Testis (tissue), 2 donors: ENCODE measurements at regions not wholly inside any gene's neighbourhood (a gene's known extent, or its start where the extent isn't known, plus 50 kb on each side); places are given as distances from the start of the nearest gene placed in this dataset.

Source experiments
- DNase-seq: peaks from one replicate; pipeline ENCODE4 v3.0.0-alpha.2; 2019
- H3K27ac ChIP-seq, 2 donors: fragments of 200-600 bp; sonication (generic); one replicate each; pipeline ENCODE4 v1.5.1; 2019
- H3K27me3 ChIP-seq: fragments of 200-600 bp; sonication (generic); one replicate; pipeline ENCODE4 v1.5.1; 2019
- H3K36me3 ChIP-seq: fragments of 200-600 bp; sonication (generic); one replicate; pipeline ENCODE4 v1.5.1; 2017; ENCODE audit warnings: low read depth; ENCODE audit errors: missing control alignments
- H3K4me1 ChIP-seq: fragments of 200-600 bp; sonication (generic); one replicate; pipeline ENCODE4 v1.5.1; 2019
- H3K4me3 ChIP-seq, 2 donors: fragments of 200-600 bp; sonication (generic); one replicate each; pipeline ENCODE4 v1.5.1; 2017 to 2019
- H3K9me3 ChIP-seq: fragments of 200-600 bp; sonication (generic); one replicate; pipeline ENCODE4 v1.5.1; 2017
- POLR2A ChIP-seq: fragments of 450-650 bp; IDR thresholded peaks from one replicate; pipeline ENCODE4 v1.6.1; 2017; ENCODE audit warnings: antibody characterized with exemption, mild to moderate bottlenecking, moderate library complexity
- WGBS, 2 donors: methylation state at CpG; one replicate each; pipeline ENCODE4 v1.1.5; 2018; 5-methylcytosine and 5-hydroxymethylcytosine counted together
- intact Hi-C: fragments of 100-400 bp; cut with DNase I; formaldehyde crosslinking; loops from one replicate; pipeline ENCODE4 v1.15.1; 2023; ENCODE audit warnings: low total_unique reads
- TF ChIP-seq, protein P1 (sequence below), 3 experiments: fragments of 450-650 bp in 2 of 3; fragments of 200-600 bp in 1 of 3; sonication (generic) in 1 of 3; IDR thresholded peaks; one replicate each; pipeline ENCODE4 v1.5.1; 2016 to 2019; ENCODE audit warnings: antibody characterized with exemption in 3 of 3, mild to moderate bottlenecking in 2 of 3, moderate library complexity in 1 of 3

DNA sequence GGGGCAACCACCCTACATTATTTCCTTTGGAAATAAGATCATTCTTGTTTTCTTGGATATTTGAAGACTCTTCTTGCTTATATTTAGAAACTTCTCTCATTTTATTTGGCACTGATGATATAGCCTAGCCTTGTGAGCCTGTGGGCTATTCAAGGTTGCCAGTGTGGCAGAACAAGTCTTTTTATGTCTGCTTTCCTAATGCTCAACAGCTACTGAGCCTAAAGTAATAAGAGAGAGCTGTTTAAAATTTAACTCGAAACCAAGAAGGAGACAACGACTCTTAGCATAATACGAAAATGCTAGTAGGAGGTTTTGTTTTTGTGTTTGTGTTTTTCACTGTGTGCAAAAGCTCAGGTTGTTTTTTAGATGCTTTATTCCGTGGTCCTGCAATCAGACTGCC, 104.0 kb upstream of the CPM start:
- no peak overlapping the region for H3K4me3 ChIP-seq
- intact Hi-C loops: no loop called here
- no peak for DNase-seq

DNA sequence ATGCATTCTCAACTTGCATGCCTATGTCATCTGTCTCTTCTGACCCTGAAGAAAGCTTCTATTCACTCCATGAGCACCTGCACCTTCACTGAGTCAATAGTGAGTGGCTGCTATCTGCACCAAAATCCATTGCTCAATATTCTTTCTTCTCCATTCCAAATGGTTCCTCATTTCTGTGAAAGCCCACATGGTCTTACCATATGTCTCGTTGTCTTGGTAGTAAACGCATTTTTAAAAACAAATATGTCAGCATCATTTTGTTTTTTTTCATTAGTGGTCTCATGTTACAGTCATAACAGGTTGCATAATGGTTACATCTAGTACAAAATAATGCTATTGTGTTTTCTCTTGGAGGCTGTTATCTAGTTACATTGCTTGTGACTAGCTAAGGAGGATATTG, 106.9 kb upstream of the CPM start:
- 83 to 86% methylated on average over 2 of the region's 2 CpGs for whole genome bisulfite sequencing, 2 donors
- no peaks in the 10 kb centered on the region for H3K9me3 ChIP-seq

More for the DNA sequence above, 104.0 kb upstream of the CPM start:
- no peaks in the 10 kb centered on the region for H3K36me3 ChIP-seq
- H3K27ac ChIP-seq: no peak overlapping the region
- WGBS, 2 donors: 57 to 63% methylated on average over 4 of the region's 4 CpGs
- no peaks in the 10 kb centered on the region for H3K9me3 ChIP-seq
- no peaks in the 10 kb centered on the region for H3K4me1 ChIP-seq
- no peaks in the 10 kb centered on the region for H3K27me3 ChIP-seq
- TF ChIP-seq, protein P1, sequence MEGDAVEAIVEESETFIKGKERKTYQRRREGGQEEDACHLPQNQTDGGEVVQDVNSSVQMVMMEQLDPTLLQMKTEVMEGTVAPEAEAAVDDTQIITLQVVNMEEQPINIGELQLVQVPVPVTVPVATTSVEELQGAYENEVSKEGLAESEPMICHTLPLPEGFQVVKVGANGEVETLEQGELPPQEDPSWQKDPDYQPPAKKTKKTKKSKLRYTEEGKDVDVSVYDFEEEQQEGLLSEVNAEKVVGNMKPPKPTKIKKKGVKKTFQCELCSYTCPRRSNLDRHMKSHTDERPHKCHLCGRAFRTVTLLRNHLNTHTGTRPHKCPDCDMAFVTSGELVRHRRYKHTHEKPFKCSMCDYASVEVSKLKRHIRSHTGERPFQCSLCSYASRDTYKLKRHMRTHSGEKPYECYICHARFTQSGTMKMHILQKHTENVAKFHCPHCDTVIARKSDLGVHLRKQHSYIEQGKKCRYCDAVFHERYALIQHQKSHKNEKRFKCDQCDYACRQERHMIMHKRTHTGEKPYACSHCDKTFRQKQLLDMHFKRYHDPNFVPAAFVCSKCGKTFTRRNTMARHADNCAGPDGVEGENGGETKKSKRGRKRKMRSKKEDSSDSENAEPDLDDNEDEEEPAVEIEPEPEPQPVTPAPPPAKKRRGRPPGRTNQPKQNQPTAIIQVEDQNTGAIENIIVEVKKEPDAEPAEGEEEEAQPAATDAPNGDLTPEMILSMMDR (IDR thresholded peaks at IDR 0.05): no peak
- TF ChIP-seq POLR2A: no peak

DNA sequence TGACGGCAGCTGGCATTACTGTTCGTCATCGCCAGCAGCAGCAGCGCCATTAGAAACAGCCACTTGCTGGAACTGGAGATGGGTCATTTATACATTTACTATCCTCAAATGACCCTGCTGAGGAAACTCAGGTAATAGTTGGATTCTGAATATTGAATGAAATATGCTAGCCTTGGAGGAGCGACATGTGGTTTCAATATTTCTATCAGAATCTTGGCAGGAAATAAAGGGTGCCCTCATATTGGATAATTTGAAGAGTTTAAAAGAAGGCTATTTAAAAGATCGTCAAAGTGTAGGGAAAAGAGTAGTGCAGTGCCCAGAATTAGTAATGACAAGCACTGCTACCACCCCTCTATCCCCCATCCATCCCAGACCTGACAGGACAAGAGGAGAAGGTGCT, 109.6 kb upstream of the CPM start:
- H3K27ac ChIP-seq: no peak overlapping the region
- 95 to 97% methylated on average over 6 of the region's 6 CpGs for WGBS, 2 donors
- H3K4me1 ChIP-seq: no peaks in the 10 kb centered on the region
- intact Hi-C loops: no loop called here
- no peak for DNase-seq
- no peak for TF ChIP-seq POLR2A
- TF ChIP-seq, protein P1 (IDR thresholded peaks at IDR 0.05): no peak
- H3K36me3 ChIP-seq: no peaks in the 10 kb centered on the region
- H3K27me3 ChIP-seq: no peaks in the 10 kb centered on the region
- H3K4me3 ChIP-seq: no peak overlapping the region
- H3K9me3 ChIP-seq: no peaks in the 10 kb centered on the region

More for the DNA sequence above, 106.9 kb upstream of the CPM start:
- Histone ChIP-seq H3K36me3 (no peaks in the 10 kb centered on the region), H3K27ac (no peak overlapping the region), H3K27me3 (no peaks in the 10 kb centered on the region), H3K4me3 (no peak overlapping the region), H3K4me1 (no peaks in the 10 kb centered on the region)
- TF ChIP-seq, protein P1 (IDR thresholded peaks at IDR 0.05): no peak
- no peak for TF ChIP-seq POLR2A
- intact Hi-C loops: no loop called here
- no peak for DNase-seq

DNA sequence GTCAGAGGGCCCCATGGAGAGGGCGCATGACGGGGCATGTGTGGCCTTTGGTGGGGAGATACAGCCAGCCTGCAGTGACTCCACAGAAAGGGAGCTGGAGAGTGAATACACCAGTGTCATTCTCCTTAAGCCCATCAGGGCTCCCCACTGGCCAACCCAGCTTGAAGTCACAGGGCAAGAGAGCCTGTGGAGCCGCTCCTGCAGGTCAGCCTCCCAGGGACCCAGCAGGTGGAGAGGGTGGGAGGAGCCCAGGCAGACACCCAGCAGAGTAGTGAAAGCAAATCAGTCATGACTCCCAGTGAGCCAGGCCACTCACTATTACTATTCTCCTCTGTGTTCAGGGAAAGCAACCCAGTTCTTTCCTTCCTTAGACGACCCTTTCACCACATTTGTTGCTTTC, 110.0 kb upstream of the CPM start:
- intact Hi-C loops: no loop called here
- H3K9me3 ChIP-seq: no peaks in the 10 kb centered on the region
- no peak overlapping the region for H3K4me3 ChIP-seq
- no peak for DNase-seq
- no peaks in the 10 kb centered on the region for H3K27me3 ChIP-seq
- TF ChIP-seq, protein P1 (IDR thresholded peaks at IDR 0.05): no peak
- TF ChIP-seq POLR2A: no peak
- no peak overlapping the region for H3K27ac ChIP-seq
- no peaks in the 10 kb centered on the region for H3K4me1 ChIP-seq
- H3K36me3 ChIP-seq: no peaks in the 10 kb centered on the region
- 88 to 91% methylated on average over 4 of the region's 4 CpGs for WGBS, 2 donors

DNA sequence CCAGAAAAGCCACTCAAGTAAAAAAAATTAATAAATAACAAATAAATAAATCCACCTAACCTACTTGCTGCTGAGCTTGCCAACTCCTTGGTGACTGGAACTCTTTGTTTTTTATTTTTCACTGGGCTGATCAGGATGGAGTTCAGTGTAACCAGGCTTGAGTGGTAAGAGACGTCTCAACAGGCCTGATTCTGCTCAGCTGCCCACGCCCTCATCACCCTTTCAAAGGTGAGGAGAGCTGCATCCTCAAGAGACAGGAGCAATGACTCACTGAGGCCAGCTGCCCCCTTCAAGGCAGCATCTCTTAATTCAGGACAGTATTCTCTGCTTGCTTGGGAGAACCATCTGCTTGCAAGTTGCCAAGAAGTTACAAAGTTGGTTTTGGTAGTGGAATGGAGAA, 111.9 kb upstream of the CPM start:
- Histone ChIP-seq H3K27ac (no peak overlapping the region), H3K9me3 (no peaks in the 10 kb centered on the region)
- intact Hi-C loops: no loop called here

More for the DNA sequence above, 111.9 kb upstream of the CPM start:
- no peak for TF ChIP-seq POLR2A
- TF ChIP-seq, protein P1 (IDR thresholded peaks at IDR 0.05): no peak
- no peaks in the 10 kb centered on the region for H3K36me3 ChIP-seq
- no peak overlapping the region for H3K4me3 ChIP-seq
- H3K27me3 ChIP-seq: no peaks in the 10 kb centered on the region
- 73 to 82% methylated on average over 2 of the region's 2 CpGs for WGBS, 2 donors
- no peak for DNase-seq
- no peaks in the 10 kb centered on the region for H3K4me1 ChIP-seq
